Chondrocyte (in vitro differentiated cells): ENCODE measurements at regions not wholly inside any gene's neighbourhood (a gene's known extent, or its start where the extent isn't known, plus 50 kb on each side); places are given as distances from the start of the nearest gene placed in this dataset.

Experiments used
- DNase-seq: peaks from one replicate; pipeline ENCODE4 v3.0.0; 2021; ENCODE audit warnings: mixed read lengths, low spot score
- H3K27ac Mint-ChIP-seq: one replicate; pipeline ENCODE4 v1.8.0; 2021; ENCODE audit warnings: mild to moderate bottlenecking, moderate library complexity, mixed read lengths; ENCODE audit not compliant: unreplicated experiment
- H3K27me3 Mint-ChIP-seq: 2 replicates; pipeline ENCODE4 v1.8.0; 2021; ENCODE audit warnings: low read depth, mixed read lengths
- H3K36me3 Mint-ChIP-seq: 2 replicates; pipeline ENCODE4 v1.8.0; 2021; ENCODE audit warnings: low read depth, mixed read lengths
- H3K4me1 Mint-ChIP-seq: 2 replicates; pipeline ENCODE4 v1.8.0; 2021; ENCODE audit warnings: low read depth, mild to moderate bottlenecking, mixed read lengths
- H3K4me3 Mint-ChIP-seq: one replicate; pipeline ENCODE4 v1.8.0; 2021; ENCODE audit warnings: mild to moderate bottlenecking, moderate library complexity, mixed read lengths; ENCODE audit not compliant: unreplicated experiment
- H3K9me3 Mint-ChIP-seq: 2 replicates; pipeline ENCODE4 v1.8.0; 2021; ENCODE audit warnings: low read depth, mixed read lengths
- TF ChIP-seq, protein P1 (sequence below): fragments of 200-600 bp; sonication (generic); IDR thresholded peaks from 2 replicates; pipeline ENCODE4 v1.5.0; 2021; ENCODE audit warnings: antibody characterized with exemption, mild to moderate bottlenecking, moderate library complexity

DNA sequence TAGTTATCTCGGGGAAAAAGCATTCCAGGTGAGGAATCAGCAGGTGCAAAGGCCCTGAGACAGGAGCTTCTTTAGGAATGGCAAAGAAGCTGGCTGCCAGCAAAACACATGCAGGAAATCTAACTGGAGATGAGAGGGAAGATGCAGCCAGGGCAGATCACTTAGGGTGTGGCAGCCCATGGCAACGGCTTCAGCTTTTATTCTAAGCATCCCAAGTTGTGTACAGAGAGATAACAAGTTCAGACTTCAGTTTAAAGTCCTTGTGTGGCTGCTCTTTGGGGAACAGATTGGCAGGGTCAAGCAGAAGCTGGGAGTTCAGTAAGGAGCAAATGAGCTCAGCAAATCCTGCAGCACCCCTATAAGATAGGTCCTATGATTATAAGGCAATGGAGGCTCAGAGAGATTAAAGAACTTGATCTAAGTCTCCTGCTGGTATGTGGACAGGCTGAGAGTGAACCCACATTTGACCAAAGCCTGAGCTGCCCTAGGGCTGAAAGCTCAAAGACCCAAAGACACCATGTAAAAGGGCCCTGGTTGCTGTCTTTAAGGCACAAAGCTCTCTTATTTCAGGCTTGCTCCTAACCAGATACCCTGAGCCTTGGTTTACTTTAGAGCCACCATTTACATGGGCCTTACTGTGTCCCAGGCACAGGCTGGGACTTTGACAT lies 466.8 kb downstream of the SOX6 start:
- Mint-ChIP-seq H3K9me3 (no peaks in the 10 kb centered on the region), H3K4me1 (peaks cover 49% of the 10 kb centered on the region), H3K27ac (peak overlapping the region; percentile 89), H3K36me3 (no peaks in the 10 kb centered on the region), H3K27me3 (no peaks in the 10 kb centered on the region), H3K4me3 (no peak overlapping the region)
- TF ChIP-seq, protein P1, sequence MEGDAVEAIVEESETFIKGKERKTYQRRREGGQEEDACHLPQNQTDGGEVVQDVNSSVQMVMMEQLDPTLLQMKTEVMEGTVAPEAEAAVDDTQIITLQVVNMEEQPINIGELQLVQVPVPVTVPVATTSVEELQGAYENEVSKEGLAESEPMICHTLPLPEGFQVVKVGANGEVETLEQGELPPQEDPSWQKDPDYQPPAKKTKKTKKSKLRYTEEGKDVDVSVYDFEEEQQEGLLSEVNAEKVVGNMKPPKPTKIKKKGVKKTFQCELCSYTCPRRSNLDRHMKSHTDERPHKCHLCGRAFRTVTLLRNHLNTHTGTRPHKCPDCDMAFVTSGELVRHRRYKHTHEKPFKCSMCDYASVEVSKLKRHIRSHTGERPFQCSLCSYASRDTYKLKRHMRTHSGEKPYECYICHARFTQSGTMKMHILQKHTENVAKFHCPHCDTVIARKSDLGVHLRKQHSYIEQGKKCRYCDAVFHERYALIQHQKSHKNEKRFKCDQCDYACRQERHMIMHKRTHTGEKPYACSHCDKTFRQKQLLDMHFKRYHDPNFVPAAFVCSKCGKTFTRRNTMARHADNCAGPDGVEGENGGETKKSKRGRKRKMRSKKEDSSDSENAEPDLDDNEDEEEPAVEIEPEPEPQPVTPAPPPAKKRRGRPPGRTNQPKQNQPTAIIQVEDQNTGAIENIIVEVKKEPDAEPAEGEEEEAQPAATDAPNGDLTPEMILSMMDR, result no peak
- no peak for DNase-seq

DNA sequence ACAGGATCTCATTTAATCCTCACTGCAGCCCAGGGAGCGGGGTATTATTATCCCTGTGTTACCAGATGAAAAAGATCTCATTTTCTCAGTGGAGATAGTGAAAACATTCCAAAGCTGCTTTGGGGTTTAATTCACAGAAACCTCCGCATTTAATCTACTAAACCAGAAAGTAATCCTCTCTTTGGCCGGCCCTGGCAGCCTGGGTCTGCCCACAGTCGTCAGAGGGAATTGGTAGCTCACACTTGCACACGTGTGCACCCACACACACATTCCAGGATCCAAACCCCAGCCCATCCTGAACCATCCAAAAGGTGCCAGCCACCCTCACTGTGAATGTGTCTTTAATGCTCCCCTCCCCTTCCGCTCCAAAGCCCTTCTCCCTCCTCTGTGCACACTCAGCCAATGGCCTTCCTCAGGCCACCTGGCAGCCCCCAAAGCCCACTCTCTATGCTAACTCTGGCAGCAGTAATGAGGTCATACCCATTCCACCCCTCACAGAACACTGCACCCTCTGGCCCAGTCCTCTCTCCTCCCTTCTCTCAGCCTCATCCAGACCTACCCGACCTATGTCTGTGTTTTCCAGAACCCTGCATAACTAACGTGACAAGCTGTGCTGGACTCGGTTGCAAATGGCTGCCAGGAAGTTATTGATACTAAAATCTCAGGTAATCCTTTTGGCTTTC lies 466.2 kb downstream of the SOX6 start:
- TF ChIP-seq, protein P1, result no peak
- Mint-ChIP-seq H3K27me3 (no peaks in the 10 kb centered on the region), H3K4me1 (peaks cover 49% of the 10 kb centered on the region), H3K9me3 (no peaks in the 10 kb centered on the region), H3K4me3 (no peak overlapping the region), H3K36me3 (no peaks in the 10 kb centered on the region), H3K27ac (peak overlapping the region; percentile 89)
- no peak for DNase-seq

DNA sequence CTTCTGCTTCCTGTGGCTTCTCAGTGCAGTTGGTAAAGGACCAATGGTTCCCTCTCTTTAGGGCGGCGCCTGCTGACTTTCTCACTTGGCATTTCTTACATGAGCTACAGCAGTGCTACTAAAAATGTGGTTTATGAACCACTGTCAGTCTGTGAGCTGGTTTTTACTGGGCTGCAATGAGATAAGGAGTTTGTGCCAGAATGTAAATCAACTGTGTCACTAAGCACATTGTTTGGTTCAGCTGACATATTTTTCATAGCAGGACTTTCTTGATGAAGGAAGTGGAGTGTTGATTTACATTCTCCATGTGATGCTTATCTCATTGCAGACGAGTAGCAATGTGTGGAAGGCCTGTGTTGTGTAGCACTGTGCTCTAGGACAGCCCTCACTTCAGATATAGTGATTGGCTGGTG lies 463.3 kb downstream of the SOX6 start:
- no peaks in the 10 kb centered on the region for H3K27me3 Mint-ChIP-seq
- no peaks in the 10 kb centered on the region for H3K9me3 Mint-ChIP-seq
- TF ChIP-seq, protein P1, result no peak
- DNase-seq, result no peak
- H3K4me3 Mint-ChIP-seq, result no peak overlapping the region
- H3K27ac Mint-ChIP-seq, result peak overlapping the region; percentile 76
- peaks cover 45% of the 10 kb centered on the region for H3K4me1 Mint-ChIP-seq
- no peaks in the 10 kb centered on the region for H3K36me3 Mint-ChIP-seq

DNA sequence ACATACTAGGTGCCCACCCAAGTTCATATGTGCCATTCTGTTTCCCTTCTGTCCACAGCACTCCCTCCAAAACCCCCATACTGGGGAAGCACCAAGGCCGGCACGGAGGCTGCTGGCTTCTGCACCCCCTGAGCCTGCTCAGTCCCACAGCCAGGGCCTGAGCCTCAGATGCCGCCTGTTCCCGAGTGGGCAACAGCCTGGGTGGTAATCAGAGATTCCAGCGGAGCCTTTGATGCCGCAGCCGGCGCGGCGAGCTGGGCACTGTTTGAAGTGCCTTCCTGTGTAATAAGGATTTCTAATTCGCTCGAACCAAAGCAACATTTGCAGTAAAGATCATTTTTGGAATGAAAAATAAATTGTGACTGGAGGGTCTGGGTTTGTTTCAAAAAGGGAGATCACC lies 460.3 kb downstream of the SOX6 start:
- Mint-ChIP-seq H3K27ac (no peak overlapping the region), H3K36me3 (no peaks in the 10 kb centered on the region), H3K9me3 (no peaks in the 10 kb centered on the region), H3K4me1 (peaks cover 27% of the 10 kb centered on the region), H3K4me3 (no peak overlapping the region), H3K27me3 (no peaks in the 10 kb centered on the region)
- TF ChIP-seq, protein P1, result no peak
- no peak for DNase-seq

DNA sequence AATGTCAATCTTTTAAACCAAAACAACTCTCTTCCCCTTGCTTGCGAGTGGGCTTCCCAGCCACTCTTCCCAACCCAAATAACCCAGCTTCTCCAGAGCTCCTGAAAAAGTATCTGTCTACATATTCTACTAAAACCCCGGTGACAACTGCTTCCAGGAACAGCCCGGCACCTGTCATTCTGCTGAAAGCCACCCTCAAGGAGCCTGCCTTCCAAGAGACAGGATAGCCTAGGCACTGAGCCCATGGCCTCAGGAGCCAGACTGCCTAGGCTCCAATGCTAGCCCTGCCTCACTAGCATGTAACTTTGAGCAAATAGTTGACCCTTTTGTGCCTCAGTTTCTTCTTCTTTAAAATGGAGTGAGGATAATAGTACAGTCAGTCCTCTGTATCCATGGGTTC lies 459.8 kb downstream of the SOX6 start:
- no peak for DNase-seq
- TF ChIP-seq, protein P1, result no peak
- no peaks in the 10 kb centered on the region for H3K36me3 Mint-ChIP-seq
- H3K9me3 Mint-ChIP-seq, result no peaks in the 10 kb centered on the region
- no peak overlapping the region for H3K27ac Mint-ChIP-seq
- no peak overlapping the region for H3K4me3 Mint-ChIP-seq
- peaks cover 31% of the 10 kb centered on the region for H3K4me1 Mint-ChIP-seq
- H3K27me3 Mint-ChIP-seq, result no peaks in the 10 kb centered on the region
